Upper lobe of left lung (tissue), 6 donors: ENCODE measurements at regions not wholly inside any gene's neighbourhood (a gene's known extent, or its start where the extent isn't known, plus 50 kb on each side); places are given as distances from the start of the nearest gene placed in this dataset.

Experiments used
- ATAC-seq, 2 donors: fragments of 200-7000 bp; cut with Tn5 transposase; one replicate each; pipeline ENCODE4 v1.9.1; 2022; ENCODE audit warnings: mild to moderate bottlenecking in 2 of 2, moderate library complexity in 2 of 2; ENCODE audit not compliant: low FRiP score in 2 of 2
- DNase-seq, 2 donors: peaks; one replicate each; pipeline ENCODE4 v3.0.0-alpha.2; 2019 to 2020
- H3K27ac ChIP-seq, 4 donors: fragments of 200-600 bp; sonication (generic); one replicate each; pipeline ENCODE4 v1.5.1; 2016 to 2019
- H3K27me3 ChIP-seq, 4 donors: fragments of 200-600 bp; sonication (generic); one replicate each; pipeline ENCODE4 v1.5.1; 2017 to 2019
- H3K36me3 ChIP-seq, 4 donors: fragments of 200-600 bp; sonication (generic); one replicate each; pipeline ENCODE4 v1.5.1; 2016 to 2019
- H3K4me1 ChIP-seq, 4 donors: fragments of 200-600 bp; sonication (generic); one replicate each; pipeline ENCODE4 v1.5.1; 2018 to 2019
- H3K4me3 ChIP-seq, 4 donors: fragments of 200-600 bp; sonication (generic); one replicate each; pipeline ENCODE4 v1.5.1; 2017 to 2019; ENCODE audit warnings: mild to moderate bottlenecking in 2 of 4, moderate library complexity in 1 of 4
- H3K9me3 ChIP-seq, 4 donors: fragments of 200-600 bp; sonication (generic); one replicate each; pipeline ENCODE4 v1.5.1; 2018 to 2019
- CTCF ChIP-seq, 6 experiments: fragments of 450-650 bp in 4 of 6; fragments of 200-600 bp in 2 of 6; sonication (generic) in 2 of 6; IDR thresholded peaks; one replicate each; pipeline ENCODE4 v1.5.1; 2016 to 2019; ENCODE audit warnings: antibody characterized with exemption in 6 of 6
- EP300 ChIP-seq, 4 donors: sonication (generic); formaldehyde crosslinking; IDR thresholded peaks; one replicate each; pipeline ENCODE4 v1.5.1; 2017; ENCODE audit warnings: antibody characterized with exemption in 4 of 4, control low read depth in 2 of 4
- POLR2A ChIP-seq, 4 donors: fragments of 450-650 bp; IDR thresholded peaks; one replicate each; pipeline ENCODE4 v1.5.1; 2016 to 2017; ENCODE audit warnings: antibody characterized with exemption in 4 of 4, mild to moderate bottlenecking in 2 of 4
- POLR2AphosphoS5 ChIP-seq, 2 donors: sonication (generic); formaldehyde crosslinking; IDR thresholded peaks; one replicate each; pipeline ENCODE4 v1.5.1; 2017; ENCODE audit warnings: antibody characterized with exemption in 2 of 2
- WGBS, 2 donors: methylation state at CpG; one replicate each; pipeline ENCODE4 v1.1.5; 2017 to 2018; 5-methylcytosine and 5-hydroxymethylcytosine counted together
- donor health status: DM: no; HTN: no; CAD: no; lungs with moderate emphysema.
- donor health status: DM: no; HTN: yes; CAD: no; lungs with severe emphysema.

- H3K4me3 ChIP-seq: no peak overlapping the region
- H3K9me3 ChIP-seq: no peaks in the 10 kb centered on the region
- no peaks in the 10 kb centered on the region for H3K4me1 ChIP-seq
- 87 to 91% methylated on average over 5 of the region's 5 CpGs for WGBS, 2 donors
- H3K36me3 ChIP-seq: no peaks in the 10 kb centered on the region
- DNase-seq: no peak
- no peak for TF ChIP-seq CTCF (IDR thresholded peaks at IDR 0.05)
- no peak for TF ChIP-seq EP300 (IDR thresholded peaks at IDR 0.05)
- TF ChIP-seq POLR2AphosphoS5 (IDR thresholded peaks at IDR 0.05): no peak
- no peak for TF ChIP-seq POLR2A (IDR thresholded peaks at IDR 0.05)
- no peak overlapping the region for H3K27ac ChIP-seq
- no peaks in the 10 kb centered on the region for H3K27me3 ChIP-seq
- ATAC-seq: no peak
Observed at GRCh38 chr4:17352357-17352756, 159.5 kb downstream of the QDPR start.

GRCh38 chr4:17347445-17347844 lies 164.4 kb downstream of the QDPR start:
- ATAC-seq (peak in 1 of 2 donors; percentile 50), DNase-seq (no peak)
- H3K27ac ChIP-seq: no peak overlapping the region
- H3K36me3 ChIP-seq: no peaks in the 10 kb centered on the region
- no peaks in the 10 kb centered on the region for H3K9me3 ChIP-seq
- no peaks in the 10 kb centered on the region for H3K27me3 ChIP-seq
- WGBS, 2 donors: 51 to 68% methylated on average over 2 of the region's 2 CpGs
- TF ChIP-seq CTCF (IDR thresholded peaks at IDR 0.05): peak in 4 of 6 experiments; percentile 32 to 41 (median 36)
- no peak for TF ChIP-seq POLR2AphosphoS5 (IDR thresholded peaks at IDR 0.05)
- H3K4me1 ChIP-seq: no peaks in the 10 kb centered on the region
- no peak overlapping the region for H3K4me3 ChIP-seq

- Histone ChIP-seq H3K36me3 (no peaks in the 10 kb centered on the region), H3K4me1 (no peaks in the 10 kb centered on the region), H3K27ac (no peak overlapping the region), H3K4me3 (no peak overlapping the region), H3K9me3 (no peaks in the 10 kb centered on the region), H3K27me3 (no peaks in the 10 kb centered on the region)
- ATAC-seq: no peak
- 83 to 89% methylated on average over 2 of the region's 2 CpGs for WGBS, 2 donors
- TF ChIP-seq POLR2AphosphoS5 (IDR thresholded peaks at IDR 0.05): no peak
- TF ChIP-seq CTCF (IDR thresholded peaks at IDR 0.05): no peak
- no peak for TF ChIP-seq POLR2A (IDR thresholded peaks at IDR 0.05)
- no peak for DNase-seq
Observed at GRCh38 chr4:17339376-17339775, 172.5 kb downstream of the QDPR start.

- Histone ChIP-seq H3K9me3 (no peaks in the 10 kb centered on the region), H3K4me1 (no peaks in the 10 kb centered on the region), H3K36me3 (no peaks in the 10 kb centered on the region), H3K4me3 (no peak overlapping the region), H3K27me3 (no peaks in the 10 kb centered on the region), H3K27ac (no peak overlapping the region)
- ATAC-seq (no peak), DNase-seq (no peak)
- TF ChIP-seq POLR2A (IDR thresholded peaks at IDR 0.05) (no peak), EP300 (IDR thresholded peaks at IDR 0.05) (no peak), POLR2AphosphoS5 (IDR thresholded peaks at IDR 0.05) (no peak), CTCF (IDR thresholded peaks at IDR 0.05) (no peak)
- 69 to 81% methylated on average over 1 of the region's 1 CpG for WGBS, 2 donors
Observed at GRCh38 chr4:17336986-17337385, 174.9 kb downstream of the QDPR start.

- H3K27me3 ChIP-seq: no peaks in the 10 kb centered on the region
- H3K4me1 ChIP-seq: no peaks in the 10 kb centered on the region
- no peak for ATAC-seq
- TF ChIP-seq CTCF (IDR thresholded peaks at IDR 0.05): no peak
- no peak for TF ChIP-seq POLR2A (IDR thresholded peaks at IDR 0.05)
- TF ChIP-seq POLR2AphosphoS5 (IDR thresholded peaks at IDR 0.05): no peak
- no peak overlapping the region for H3K4me3 ChIP-seq
- H3K27ac ChIP-seq: no peak overlapping the region
- DNase-seq: peak in 1 of 2 donors; percentile 40
- no peaks in the 10 kb centered on the region for H3K36me3 ChIP-seq
- H3K9me3 ChIP-seq: no peaks in the 10 kb centered on the region
- 75 to 80% methylated on average over 10 of the region's 10 CpGs for WGBS, 2 donors
Observed at GRCh38 chr4:17336524-17336961, 175.3 kb downstream of the QDPR start.
